HUES6 (cell line): ENCODE measurements at regions not wholly inside any gene's neighbourhood (a gene's known extent, or its start where the extent isn't known, plus 50 kb on each side); places are given as distances from the start of the nearest gene placed in this dataset.
"Not testable (repeated sequence)": the region's sequence is repeated elsewhere in the genome, so short reads cannot be mapped to it uniquely, and the experiment has no call there.

ENCODE experiments used
- H3K27ac ChIP-seq: 2 replicates; pipeline ENCODE4 v1.7.0; 2013; ENCODE audit warnings: low read depth, mild to moderate bottlenecking, low read length, inconsistent platforms
- H3K27me3 ChIP-seq: 2 replicates; pipeline ENCODE4 v1.6.1; 2013; ENCODE audit warnings: low read length; ENCODE audit not compliant: control insufficient read depth, insufficient read depth
- H3K36me3 ChIP-seq: 2 replicates; pipeline ENCODE4 v1.6.1; 2013; ENCODE audit warnings: low read length; ENCODE audit not compliant: control insufficient read depth, insufficient read depth
- H3K4me1 ChIP-seq: 2 replicates; pipeline ENCODE4 v1.6.1; 2013; ENCODE audit warnings: low read length; ENCODE audit not compliant: control insufficient read depth, insufficient read depth
- H3K4me3 ChIP-seq: 2 replicates; pipeline ENCODE4 v1.5.1; 2013; ENCODE audit warnings: low read depth, low read length
- H3K9ac ChIP-seq: one replicate; pipeline ENCODE4 v1.6.1; 2013; ENCODE audit warnings: mild to moderate bottlenecking, low read length
- H3K9me3 ChIP-seq: 2 replicates; pipeline ENCODE4 v1.6.1; 2013; ENCODE audit warnings: low read depth, low read length; ENCODE audit not compliant: control insufficient read depth, insufficient read depth

DNA sequence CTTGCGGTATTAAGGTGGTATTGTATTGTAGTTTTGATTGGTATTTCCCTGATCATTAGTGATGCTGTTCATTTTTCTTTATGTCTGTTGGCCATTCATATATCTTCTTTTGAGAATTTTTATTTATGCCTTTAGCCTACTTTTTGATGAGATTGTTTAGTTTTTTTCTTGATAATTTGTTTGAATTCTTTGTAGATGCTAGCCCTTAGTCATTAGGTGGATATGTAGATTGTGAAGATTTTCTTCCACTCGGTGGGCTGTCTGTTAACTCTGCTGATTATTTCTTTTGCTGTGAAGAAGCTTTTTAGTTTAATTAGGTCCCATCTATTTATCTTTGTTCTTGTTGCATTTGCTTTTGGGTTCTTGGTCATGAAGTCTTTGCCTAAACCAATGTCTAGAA is 115.4 kb downstream of the VPREB1 start:
- Histone ChIP-seq H3K27ac (no peak overlapping the region), H3K9me3 (no peaks in the 10 kb centered on the region), H3K4me3 (no peak overlapping the region), H3K27me3 (peaks cover 100% of the 10 kb centered on the region), H3K4me1 (no peaks in the 10 kb centered on the region), H3K36me3 (no peaks in the 10 kb centered on the region), H3K9ac (no peak overlapping the region)

DNA sequence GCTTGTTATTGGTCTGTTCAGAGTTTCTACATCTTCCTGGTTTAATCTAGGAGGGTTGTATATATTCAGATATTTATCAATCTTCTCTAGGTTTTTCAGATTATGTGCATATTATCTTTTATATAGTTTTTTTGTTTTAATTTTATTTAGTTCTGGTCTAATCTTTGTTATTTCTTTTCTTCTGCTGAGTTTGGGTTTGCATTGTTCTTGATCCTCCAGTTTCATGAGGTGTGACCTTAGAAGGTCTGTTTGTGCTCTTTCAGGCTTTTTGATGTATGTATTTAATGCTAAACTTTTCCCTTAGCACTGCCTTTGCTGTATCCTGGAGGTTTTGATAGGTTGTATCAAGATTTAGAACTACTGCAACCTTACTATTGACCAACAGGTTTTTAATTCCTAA is 117.7 kb downstream of the VPREB1 start:
- no peak overlapping the region for H3K27ac ChIP-seq
- H3K9me3 ChIP-seq: no peaks in the 10 kb centered on the region
- no peaks in the 10 kb centered on the region for H3K36me3 ChIP-seq
- H3K27me3 ChIP-seq: peaks cover 100% of the 10 kb centered on the region
- H3K4me3 ChIP-seq: no peak overlapping the region
- no peaks in the 10 kb centered on the region for H3K4me1 ChIP-seq
- no peak overlapping the region for H3K9ac ChIP-seq

- H3K4me3 ChIP-seq: no peak overlapping the region
- no peak overlapping the region for H3K9ac ChIP-seq
- H3K4me1 ChIP-seq: no peaks in the 10 kb centered on the region
- no peaks in the 10 kb centered on the region for H3K36me3 ChIP-seq
- H3K9me3 ChIP-seq: no peaks in the 10 kb centered on the region
- no peak overlapping the region for H3K27ac ChIP-seq
- H3K27me3 ChIP-seq: peaks cover 100% of the 10 kb centered on the region
These were observed 118.3 kb downstream of the VPREB1 start for GRCh38 chr22:22362936-22363335.

DNA sequence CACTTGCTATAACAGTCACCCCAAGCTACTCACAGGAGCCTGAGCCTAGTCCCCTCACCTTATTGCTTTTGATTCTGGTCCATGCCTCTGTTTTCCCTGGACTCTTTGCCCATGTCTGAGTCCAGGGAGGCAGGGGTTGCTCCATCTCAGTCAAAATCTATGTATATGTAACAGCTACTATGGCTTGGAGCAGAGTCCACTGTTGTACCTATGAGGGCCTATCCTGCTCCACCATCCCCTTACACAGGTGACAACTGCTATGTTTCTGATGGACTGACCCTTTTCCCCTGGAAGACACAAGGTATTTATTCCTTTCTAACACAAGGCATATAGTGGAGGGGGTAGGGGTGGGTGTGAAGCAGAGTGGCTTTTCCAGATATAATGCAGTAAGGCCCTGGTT is 119.6 kb downstream of the VPREB1 start:
- Histone ChIP-seq H3K9ac (no peak overlapping the region), H3K9me3 (no peaks in the 10 kb centered on the region), H3K4me1 (no peaks in the 10 kb centered on the region), H3K4me3 (no peak overlapping the region), H3K36me3 (no peaks in the 10 kb centered on the region), H3K27ac (no peak overlapping the region), H3K27me3 (peaks cover 100% of the 10 kb centered on the region)

GRCh38 chr22:22366537-22366936 is 122.0 kb downstream of the VPREB1 start:
- Histone ChIP-seq H3K27me3 (peaks cover 100% of the 10 kb centered on the region), H3K27ac (no peak overlapping the region), H3K9ac (no peak overlapping the region), H3K4me3 (no peak overlapping the region), H3K4me1 (no peaks in the 10 kb centered on the region), H3K36me3 (no peaks in the 10 kb centered on the region), H3K9me3 (no peaks in the 10 kb centered on the region)

- Histone ChIP-seq H3K4me1 (no peaks in the 10 kb centered on the region), H3K9ac (no peak overlapping the region), H3K27ac (no peak overlapping the region), H3K36me3 (no peaks in the 10 kb centered on the region), H3K27me3 (peaks cover 100% of the 10 kb centered on the region), H3K4me3 (no peak overlapping the region), H3K9me3 (no peaks in the 10 kb centered on the region)
These were observed 123.9 kb downstream of the VPREB1 start for GRCh38 chr22:22368516-22368915.

- not testable (repeated sequence) for H3K4me3 ChIP-seq, H3K27ac ChIP-seq, H3K9ac ChIP-seq, H3K9me3 ChIP-seq, H3K36me3 ChIP-seq, H3K4me1 ChIP-seq
- peaks cover 100% of the 10 kb centered on the region for H3K27me3 ChIP-seq
These were observed 124.8 kb downstream of the VPREB1 start for GRCh38 chr22:22369219-22369963.

GRCh38 chr22:22369964-22370270 is 125.3 kb downstream of the VPREB1 start:
- Histone ChIP-seq H3K9ac (no peak overlapping the region), H3K27me3 (peaks cover 100% of the 10 kb centered on the region), H3K36me3 (no peaks in the 10 kb centered on the region), H3K27ac (no peak overlapping the region), H3K4me1 (no peaks in the 10 kb centered on the region), H3K4me3 (no peak overlapping the region), H3K9me3 (no peaks in the 10 kb centered on the region)

- no peaks in the 10 kb centered on the region for H3K36me3 ChIP-seq
- H3K9ac ChIP-seq: no peak overlapping the region
- no peak overlapping the region for H3K27ac ChIP-seq
- H3K9me3 ChIP-seq: no peaks in the 10 kb centered on the region
- H3K4me3 ChIP-seq: no peak overlapping the region
- H3K27me3 ChIP-seq: peaks cover 100% of the 10 kb centered on the region
- H3K4me1 ChIP-seq: no peaks in the 10 kb centered on the region
These were observed 126.5 kb downstream of the VPREB1 start for GRCh38 chr22:22371031-22371541.

- Histone ChIP-seq H3K4me1 (no peaks in the 10 kb centered on the region), H3K27me3 (peaks cover 100% of the 10 kb centered on the region)
These were observed 127.5 kb downstream of the VPREB1 start for GRCh38 chr22:22372086-22372485.

DNA sequence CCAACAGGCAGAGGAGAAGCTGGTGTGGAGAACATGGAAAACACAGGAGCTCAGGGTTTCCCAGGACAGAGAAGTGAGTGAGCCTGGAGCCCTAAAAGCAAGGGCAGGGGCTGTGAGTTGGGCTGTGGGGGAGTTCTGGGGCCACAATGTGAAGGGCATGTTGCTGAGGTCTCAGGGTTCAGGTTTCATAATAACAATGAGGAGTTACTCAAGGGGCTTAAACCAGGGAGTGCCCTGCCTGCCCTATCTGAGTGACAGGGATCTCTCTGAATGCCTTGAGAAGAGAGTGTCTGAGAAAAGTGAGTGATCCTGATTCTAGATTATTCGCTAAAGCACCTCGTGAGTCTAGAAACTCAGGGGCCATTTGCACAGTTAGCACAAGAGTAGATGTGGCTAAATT is 129.6 kb downstream of the VPREB1 start:
- Histone ChIP-seq H3K27ac (no peak overlapping the region), H3K4me3 (no peak overlapping the region), H3K27me3 (peaks cover 100% of the 10 kb centered on the region), H3K4me1 (no peaks in the 10 kb centered on the region), H3K9me3 (no peaks in the 10 kb centered on the region), H3K36me3 (no peaks in the 10 kb centered on the region), H3K9ac (no peak overlapping the region)

More at GRCh38 chr22:22372086-22372485, 127.5 kb downstream of the VPREB1 start:
- H3K36me3 ChIP-seq: no peaks in the 10 kb centered on the region
- H3K9me3 ChIP-seq: no peaks in the 10 kb centered on the region
- no peak overlapping the region for H3K9ac ChIP-seq
- H3K27ac ChIP-seq: no peak overlapping the region
- no peak overlapping the region for H3K4me3 ChIP-seq
